Gastrocnemius medialis (tissue), 4 donors: ENCODE measurements at regions not wholly inside any gene's neighbourhood (a gene's known extent, or its start where the extent isn't known, plus 50 kb on each side); places are given as distances from the start of the nearest gene placed in this dataset.

Experiments
- ATAC-seq, 2 donors: fragments of 150-250 bp; one replicate each; pipeline ENCODE4 v1.9.1; 2016
- DNase-seq, 2 donors: peaks; one replicate each; pipeline ENCODE4 v3.0.0-alpha.2; 2019
- H3K27ac ChIP-seq, 4 donors: fragments of 200-600 bp; sonication (generic); 1 replicate in 1 of 4; 2 replicates in 3 of 4; pipeline ENCODE4 v1.5.1; 2016 to 2018; ENCODE audit warnings: mild to moderate bottlenecking in 2 of 4, moderate library complexity in 1 of 4
- H3K27me3 ChIP-seq, 3 donors: fragments of 200-600 bp; sonication (generic) in 2 of 3; 1 replicate in 1 of 3; 2 replicates in 2 of 3; pipeline versions ENCODE4 v1.5.1 to v1.6.0; 2016 to 2019; ENCODE audit warnings: mild to moderate bottlenecking in 1 of 3, moderate library complexity in 1 of 3
- H3K36me3 ChIP-seq, 2 donors: fragments of 200-600 bp; sonication (generic) in 1 of 2; one replicate each; pipeline ENCODE4 v1.5.1; 2017 to 2018
- H3K4me1 ChIP-seq, 2 donors: fragments of 200-600 bp; sonication (generic) in 1 of 2; one replicate each; pipeline ENCODE4 v1.5.1; 2016 to 2017; ENCODE audit warnings: mild to moderate bottlenecking in 2 of 2
- H3K4me3 ChIP-seq, 4 donors: fragments of 200-600 bp; sonication (generic) in 3 of 4; 1 replicate in 1 of 4; 2 replicates in 3 of 4; pipeline ENCODE4 v1.5.1; 2016 to 2019; ENCODE audit warnings: mild to moderate bottlenecking in 2 of 4
- H3K9me3 ChIP-seq, 3 donors: fragments of 200-600 bp; sonication (generic) in 2 of 3; 1 replicate in 1 of 3; 2 replicates in 2 of 3; pipeline ENCODE4 v1.5.1; 2016 to 2019
- CTCF ChIP-seq, 5 experiments: fragments of 450-650 bp in 3 of 5; fragments of 200-600 bp in 2 of 5; sonication (generic) in 2 of 5; IDR thresholded peaks in 4 of 5; conservative IDR thresholded peaks in 1 of 5; 1 replicate in 4 of 5; 2 replicates in 1 of 5; pipeline ENCODE4 v1.5.1; 2016 to 2019; ENCODE audit warnings: antibody characterized with exemption in 5 of 5, mild to moderate bottlenecking in 3 of 5, moderate library complexity in 3 of 5
- POLR2A ChIP-seq, 2 donors: fragments of 450-650 bp; IDR thresholded peaks; one replicate each; pipeline ENCODE4 v1.6.1; 2017; ENCODE audit warnings: antibody characterized with exemption in 2 of 2, mild to moderate bottlenecking in 2 of 2, moderate library complexity in 2 of 2
- in situ Hi-C, 4 donors: fragments of 200-750 bp; cut with MboI; loops; one replicate each; pipeline versions ENCODE4 v1.15.0 to v1.8.0; 2017; ENCODE audit warnings: low sequenced_read_pairs in 4 of 4
- intact Hi-C: fragments of 100-400 bp; cut with DNase I; formaldehyde crosslinking; loops from one replicate; pipeline ENCODE4 v1.15.1; 2023; ENCODE audit warnings: low total_unique reads

GRCh38 chr22:49717322-49717919 is 110.3 kb downstream of the BRD1 start:
- H3K27ac ChIP-seq = no peak overlapping the region
- intact Hi-C loops (no loop called here), in situ Hi-C loops (no loop called here)
- no peaks in the 10 kb centered on the region for H3K36me3 ChIP-seq
- H3K4me1 ChIP-seq = no peaks in the 10 kb centered on the region
- H3K27me3 ChIP-seq = peaks cover 0 to 4% (median 0%) of the 10 kb centered on the region in 3 donors
- TF ChIP-seq POLR2A (IDR thresholded peaks at IDR 0.05) (no peak), CTCF (IDR thresholded peaks at IDR 0.05 in 4 of 5, conservative IDR thresholded peaks at IDR 0.05 in 1 of 5) (no peak)
- no peak overlapping the region for H3K4me3 ChIP-seq
- ATAC-seq = no peak
- DNase-seq = no peak
- no peaks in the 10 kb centered on the region for H3K9me3 ChIP-seq

- H3K27ac ChIP-seq = no peak overlapping the region
- H3K9me3 ChIP-seq = no peaks in the 10 kb centered on the region
- DNase-seq = no peak
- TF ChIP-seq CTCF (IDR thresholded peaks at IDR 0.05 in 4 of 5, conservative IDR thresholded peaks at IDR 0.05 in 1 of 5) (no peak), POLR2A (IDR thresholded peaks at IDR 0.05) (no peak)
- intact Hi-C loops (no loop called here), in situ Hi-C loops (no loop called here)
- no peaks in the 10 kb centered on the region for H3K4me1 ChIP-seq
- H3K4me3 ChIP-seq = no peak overlapping the region
- no peak for ATAC-seq
- peaks cover 0 to 4% (median 0%) of the 10 kb centered on the region in 3 donors for H3K27me3 ChIP-seq
- no peaks in the 10 kb centered on the region for H3K36me3 ChIP-seq
Observed at GRCh38 chr22:49716441-49716840, 111.2 kb downstream of the BRD1 start.

- DNase-seq = no peak
- intact Hi-C loops (no loop called here), in situ Hi-C loops (no loop called here)
- no peaks in the 10 kb centered on the region for H3K9me3 ChIP-seq
- TF ChIP-seq CTCF (IDR thresholded peaks at IDR 0.05 in 4 of 5, conservative IDR thresholded peaks at IDR 0.05 in 1 of 5) = no peak
- TF ChIP-seq POLR2A (IDR thresholded peaks at IDR 0.05) = no peak
- H3K36me3 ChIP-seq = no peaks in the 10 kb centered on the region
- no peak for ATAC-seq
- no peaks in the 10 kb centered on the region for H3K4me1 ChIP-seq
- peaks cover 0 to 3% (median 3%) of the 10 kb centered on the region in 3 donors for H3K27me3 ChIP-seq
- H3K4me3 ChIP-seq = no peak overlapping the region
- H3K27ac ChIP-seq = no peak overlapping the region
Observed at GRCh38 chr22:49715450-49715849, 112.2 kb downstream of the BRD1 start.

- Histone ChIP-seq H3K36me3 (no peaks in the 10 kb centered on the region), H3K4me1 (no peaks in the 10 kb centered on the region), H3K27me3 (peaks cover 0 to 14% (median 3%) of the 10 kb centered on the region in 3 donors), H3K4me3 (no peak overlapping the region), H3K9me3 (peaks cover 0 to 4% (median 0%) of the 10 kb centered on the region in 3 donors), H3K27ac (no peak overlapping the region)
- no peak for TF ChIP-seq POLR2A (IDR thresholded peaks at IDR 0.05)
- TF ChIP-seq CTCF (IDR thresholded peaks at IDR 0.05 in 4 of 5, conservative IDR thresholded peaks at IDR 0.05 in 1 of 5) = no peak
- no peak for DNase-seq
- intact Hi-C loops (no loop called here), in situ Hi-C loops (no loop called here)
- no peak for ATAC-seq
Observed at GRCh38 chr22:49713003-49713402, 114.7 kb downstream of the BRD1 start.
